Body of pancreas (tissue), 4 donors: ENCODE measurements at regions not wholly inside any gene's neighbourhood (a gene's known extent, or its start where the extent isn't known, plus 50 kb on each side); places are given as distances from the start of the nearest gene placed in this dataset.

Experiments used
- POLR2A ChIP-seq, 3 donors: fragments of 450-650 bp; IDR thresholded peaks; one replicate each; pipeline ENCODE4 v1.6.1; 2016; ENCODE audit warnings: antibody characterized with exemption in 3 of 3, mild to moderate bottlenecking in 2 of 3
- TF ChIP-seq, protein P1 (sequence below), 7 experiments: fragments of 450-650 bp in 4 of 7; fragments of 200-600 bp in 3 of 7; sonication (generic) in 3 of 7; IDR thresholded peaks; one replicate each; pipeline ENCODE4 v1.5.1; 2016 to 2019; ENCODE audit warnings: antibody characterized with exemption in 7 of 7

GRCh38 chr9:23447944-23448343 is 378.1 kb downstream of the ELAVL2 start:
- TF ChIP-seq, protein P1, sequence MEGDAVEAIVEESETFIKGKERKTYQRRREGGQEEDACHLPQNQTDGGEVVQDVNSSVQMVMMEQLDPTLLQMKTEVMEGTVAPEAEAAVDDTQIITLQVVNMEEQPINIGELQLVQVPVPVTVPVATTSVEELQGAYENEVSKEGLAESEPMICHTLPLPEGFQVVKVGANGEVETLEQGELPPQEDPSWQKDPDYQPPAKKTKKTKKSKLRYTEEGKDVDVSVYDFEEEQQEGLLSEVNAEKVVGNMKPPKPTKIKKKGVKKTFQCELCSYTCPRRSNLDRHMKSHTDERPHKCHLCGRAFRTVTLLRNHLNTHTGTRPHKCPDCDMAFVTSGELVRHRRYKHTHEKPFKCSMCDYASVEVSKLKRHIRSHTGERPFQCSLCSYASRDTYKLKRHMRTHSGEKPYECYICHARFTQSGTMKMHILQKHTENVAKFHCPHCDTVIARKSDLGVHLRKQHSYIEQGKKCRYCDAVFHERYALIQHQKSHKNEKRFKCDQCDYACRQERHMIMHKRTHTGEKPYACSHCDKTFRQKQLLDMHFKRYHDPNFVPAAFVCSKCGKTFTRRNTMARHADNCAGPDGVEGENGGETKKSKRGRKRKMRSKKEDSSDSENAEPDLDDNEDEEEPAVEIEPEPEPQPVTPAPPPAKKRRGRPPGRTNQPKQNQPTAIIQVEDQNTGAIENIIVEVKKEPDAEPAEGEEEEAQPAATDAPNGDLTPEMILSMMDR (IDR thresholded peaks at IDR 0.05): no peak
- no peak for TF ChIP-seq POLR2A (IDR thresholded peaks at IDR 0.05)
